GM12875 (cell line): ENCODE measurements at regions not wholly inside any gene's neighbourhood (a gene's known extent, or its start where the extent isn't known, plus 50 kb on each side); places are given as distances from the start of the nearest gene placed in this dataset.

Experiments
- H3K4me3 ChIP-seq: one replicate; pipeline ENCODE4 v1.5.1; 2011; ENCODE audit warnings: low read depth, low read length, control low read depth
- CTCF ChIP-seq: IDR thresholded peaks from 2 replicates; pipeline ENCODE4 v1.5.1; 2011; ENCODE audit warnings: low read depth, mild to moderate bottlenecking, control low read depth, inconsistent platforms, low read length, moderate library complexity, borderline replicate concordance; ENCODE audit not compliant: insufficient read depth

- no peak overlapping the region for H3K4me3 ChIP-seq
Observed at GRCh38 chr4:180423712-180424057, 1819.5 kb upstream of the TENM3 start.

GRCh38 chr4:180426938-180427337 is 1816.3 kb upstream of the TENM3 start:
- no peak overlapping the region for H3K4me3 ChIP-seq
- no peak for TF ChIP-seq CTCF

More at GRCh38 chr4:180423712-180424057, 1819.5 kb upstream of the TENM3 start:
- no peak for TF ChIP-seq CTCF

- H3K4me3 ChIP-seq = no peak overlapping the region
Observed at GRCh38 chr4:180430283-180430682, 1812.9 kb upstream of the TENM3 start.

GRCh38 chr4:180434131-180434895 is 1808.9 kb upstream of the TENM3 start:
- TF ChIP-seq CTCF = no peak
- H3K4me3 ChIP-seq = no peak overlapping the region

More at GRCh38 chr4:180430283-180430682, 1812.9 kb upstream of the TENM3 start:
- no peak for TF ChIP-seq CTCF

- no peak for TF ChIP-seq CTCF
- H3K4me3 ChIP-seq = no peak overlapping the region
Observed at GRCh38 chr4:180436361-180436760, 1806.8 kb upstream of the TENM3 start.

- no peak overlapping the region for H3K4me3 ChIP-seq
- no peak for TF ChIP-seq CTCF
Observed at GRCh38 chr4:180437601-180438000, 1805.6 kb upstream of the TENM3 start.

GRCh38 chr4:180448306-180448705 is 1794.9 kb upstream of the TENM3 start:
- no peak for TF ChIP-seq CTCF
- H3K4me3 ChIP-seq = no peak overlapping the region
